ENCODE measurements at regions not wholly inside any gene's neighbourhood (a gene's known extent, or its start where the extent isn't known, plus 50 kb on each side); places are given as distances from the start of the nearest gene placed in this dataset.
A peak's percentile ranks its signal among the peaks of the same experiment; 100 is the strongest.

GRCh38 chr1:244161236-244161510, 110.1 kb downstream of the ZBTB18 start:
- no peak overlapping the region for H3K4me3 ChIP-seq
- peaks cover 0 to 6% (median 2%) of the 10 kb centered on the region in 4 donors for H3K4me1 ChIP-seq
- H3K27me3 ChIP-seq = no peaks in the 10 kb centered on the region
- H3K27ac ChIP-seq = no peak overlapping the region
- no peaks in the 10 kb centered on the region for H3K36me3 ChIP-seq
- no peak for TF ChIP-seq POLR2AphosphoS5 (IDR thresholded peaks at IDR 0.05)
- TF ChIP-seq EP300 (IDR thresholded peaks at IDR 0.05) = no peak
- TF ChIP-seq POLR2A (IDR thresholded peaks at IDR 0.05) = no peak
- no peak for TF ChIP-seq CTCF (IDR thresholded peaks at IDR 0.05)
- no peaks in the 10 kb centered on the region for H3K9me3 ChIP-seq
- WGBS, 5 donors = 53 to 67% (median 63%) methylated on average over 5 of the region's 5 CpGs
- DNase-seq = no peak
- intact Hi-C loops (cut with DNase I; ENCODE audit: low total_unique reads) = no loop called here

GRCh38 chr1:244162786-244163530, 111.9 kb downstream of the ZBTB18 start:
- TF ChIP-seq POLR2A (IDR thresholded peaks at IDR 0.05) (no peak), CTCF (IDR thresholded peaks at IDR 0.05) (no peak), EP300 (IDR thresholded peaks at IDR 0.05) (no peak), POLR2AphosphoS5 (IDR thresholded peaks at IDR 0.05) (no peak)
- WGBS, 5 donors = 79 to 92% (median 88%) methylated on average over 12 of the region's 12 CpGs

GRCh38 chr1:244163861-244164510, 112.9 kb downstream of the ZBTB18 start:
- H3K9me3 ChIP-seq = no peaks in the 10 kb centered on the region
- H3K36me3 ChIP-seq = no peaks in the 10 kb centered on the region
- no peaks in the 10 kb centered on the region for H3K27me3 ChIP-seq
- peak in 1 of 3 donors; percentile 31 for TF ChIP-seq POLR2AphosphoS5 (IDR thresholded peaks at IDR 0.05)
- no peak for TF ChIP-seq POLR2A (IDR thresholded peaks at IDR 0.05)
- no peak for TF ChIP-seq EP300 (IDR thresholded peaks at IDR 0.05)
- TF ChIP-seq CTCF (IDR thresholded peaks at IDR 0.05) = no peak
- DNase-seq = peak in 1 of 2 donors; percentile 29
- intact Hi-C loops (cut with DNase I; ENCODE audit: low total_unique reads) = no loop called here
- H3K27ac ChIP-seq = peak overlapping the region in 4 of 5 donors; percentile 26 to 44 (median 35)
- H3K4me1 ChIP-seq = peaks cover 0 to 6% (median 2%) of the 10 kb centered on the region in 4 donors
- 58 to 77% (median 69%) methylated on average over 8 of the region's 8 CpGs for WGBS, 5 donors
- H3K4me3 ChIP-seq = no peak overlapping the region

More at GRCh38 chr1:244162786-244163530, 111.9 kb downstream of the ZBTB18 start:
- intact Hi-C loops (cut with DNase I; ENCODE audit: low total_unique reads) = no loop called here
- Histone ChIP-seq H3K4me1 (peaks cover 0 to 6% (median 2%) of the 10 kb centered on the region in 4 donors), H3K36me3 (no peaks in the 10 kb centered on the region), H3K4me3 (no peak overlapping the region), H3K27ac (peak overlapping the region in 4 of 5 donors; percentile 23 to 39 (median 24)), H3K9me3 (no peaks in the 10 kb centered on the region), H3K27me3 (no peaks in the 10 kb centered on the region)
- no peak for DNase-seq

GRCh38 chr1:244164511-244164890, 113.4 kb downstream of the ZBTB18 start:
- TF ChIP-seq CTCF (IDR thresholded peaks at IDR 0.05) = no peak
- TF ChIP-seq POLR2AphosphoS5 (IDR thresholded peaks at IDR 0.05) = no peak
- no peak for TF ChIP-seq EP300 (IDR thresholded peaks at IDR 0.05)
- TF ChIP-seq POLR2A (IDR thresholded peaks at IDR 0.05) = no peak
- H3K27ac ChIP-seq = peak overlapping the region in 4 of 5 donors; percentile 9 to 44 (median 35)
- WGBS, 5 donors = 63 to 89% (median 80%) methylated on average over 4 of the region's 4 CpGs
- no peak for DNase-seq
- no peaks in the 10 kb centered on the region for H3K9me3 ChIP-seq
- intact Hi-C loops (cut with DNase I; ENCODE audit: low total_unique reads) = no loop called here
- no peak overlapping the region for H3K4me3 ChIP-seq
- no peaks in the 10 kb centered on the region for H3K27me3 ChIP-seq
- H3K4me1 ChIP-seq = peaks cover 0 to 6% (median 2%) of the 10 kb centered on the region in 4 donors
- no peaks in the 10 kb centered on the region for H3K36me3 ChIP-seq

All from stomach (tissue), 8 donors.